Tibial nerve (tissue), 4 donors: ENCODE measurements at regions not wholly inside any gene's neighbourhood (a gene's known extent, or its start where the extent isn't known, plus 50 kb on each side); places are given as distances from the start of the nearest gene placed in this dataset.

Experiments
- EP300 ChIP-seq, 2 donors: sonication (generic); formaldehyde crosslinking; IDR thresholded peaks; one replicate each; pipeline ENCODE4 v1.6.1; 2017; ENCODE audit warnings: antibody characterized with exemption in 2 of 2, mild to moderate bottlenecking in 1 of 2
- POLR2A ChIP-seq, 2 donors: fragments of 450-650 bp; IDR thresholded peaks; one replicate each; pipeline ENCODE4 v1.6.1; 2017; ENCODE audit warnings: antibody characterized with exemption in 2 of 2, mild to moderate bottlenecking in 2 of 2, moderate library complexity in 2 of 2
- TF ChIP-seq, protein P1 (sequence below), 5 experiments: fragments of 200-600 bp in 3 of 5; fragments of 450-650 bp in 2 of 5; sonication (generic) in 3 of 5; IDR thresholded peaks; one replicate each; pipeline ENCODE4 v1.5.1; 2016 to 2019; ENCODE audit warnings: antibody characterized with exemption in 5 of 5, mild to moderate bottlenecking in 3 of 5, moderate library complexity in 2 of 5

DNA sequence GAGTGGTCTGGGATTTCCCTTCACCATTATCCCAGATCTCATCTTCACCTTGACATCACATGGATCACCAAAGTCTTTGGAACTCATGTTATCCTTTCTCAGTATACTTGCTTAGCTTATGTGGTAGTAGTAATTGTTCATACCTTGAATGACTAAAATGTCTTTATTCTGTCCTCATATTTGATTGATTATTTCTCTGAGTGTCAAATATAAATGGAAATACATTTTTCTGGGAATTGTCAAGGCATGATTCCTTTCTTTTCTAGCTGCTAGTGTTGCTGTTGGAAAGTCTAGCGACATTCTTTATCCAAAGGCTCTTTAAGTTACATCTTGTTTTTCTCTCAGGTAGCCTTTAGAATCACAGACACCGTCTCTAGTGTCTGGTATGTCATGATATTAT lies 334.4 kb downstream of the CMPK2 start:
- no peak for TF ChIP-seq EP300 (IDR thresholded peaks at IDR 0.05)
- TF ChIP-seq, protein P1, sequence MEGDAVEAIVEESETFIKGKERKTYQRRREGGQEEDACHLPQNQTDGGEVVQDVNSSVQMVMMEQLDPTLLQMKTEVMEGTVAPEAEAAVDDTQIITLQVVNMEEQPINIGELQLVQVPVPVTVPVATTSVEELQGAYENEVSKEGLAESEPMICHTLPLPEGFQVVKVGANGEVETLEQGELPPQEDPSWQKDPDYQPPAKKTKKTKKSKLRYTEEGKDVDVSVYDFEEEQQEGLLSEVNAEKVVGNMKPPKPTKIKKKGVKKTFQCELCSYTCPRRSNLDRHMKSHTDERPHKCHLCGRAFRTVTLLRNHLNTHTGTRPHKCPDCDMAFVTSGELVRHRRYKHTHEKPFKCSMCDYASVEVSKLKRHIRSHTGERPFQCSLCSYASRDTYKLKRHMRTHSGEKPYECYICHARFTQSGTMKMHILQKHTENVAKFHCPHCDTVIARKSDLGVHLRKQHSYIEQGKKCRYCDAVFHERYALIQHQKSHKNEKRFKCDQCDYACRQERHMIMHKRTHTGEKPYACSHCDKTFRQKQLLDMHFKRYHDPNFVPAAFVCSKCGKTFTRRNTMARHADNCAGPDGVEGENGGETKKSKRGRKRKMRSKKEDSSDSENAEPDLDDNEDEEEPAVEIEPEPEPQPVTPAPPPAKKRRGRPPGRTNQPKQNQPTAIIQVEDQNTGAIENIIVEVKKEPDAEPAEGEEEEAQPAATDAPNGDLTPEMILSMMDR (IDR thresholded peaks at IDR 0.05), result no peak
- no peak for TF ChIP-seq POLR2A (IDR thresholded peaks at IDR 0.05)
